Panc1 (cell line): ENCODE measurements at regions not wholly inside any gene's neighbourhood (a gene's known extent, or its start where the extent isn't known, plus 50 kb on each side); places are given as distances from the start of the nearest gene placed in this dataset.

Source experiments
- ATAC-seq: fragments of 200-7000 bp; cut with Tn5 transposase; 2 replicates; pipeline ENCODE4 v1.9.1; 2020; ENCODE audit warnings: mild to moderate bottlenecking, moderate library complexity
- BruUV-seq: library from RNA; stranded (reverse); fragments of 400-500 nt; replicated peaks from 2 replicates; lab custom pipeline; 2021; lab: Mats Ljungman, UMichigan
- CTCF ChIA-PET: fragments of 300-600 bp; sonication (Branson Sonifier 250); formaldehyde crosslinking; loops from one replicate; lab custom pipeline; 2022; ENCODE audit warnings: antibody characterized with exemption; lab: Charles Lee
- POLR2A ChIA-PET: fragments of 300-600 bp; sonication (Branson Sonifier 250); formaldehyde crosslinking; loops from one replicate; lab custom pipeline; 2022; ENCODE audit warnings: antibody characterized with exemption; lab: Charles Lee
- DNase-seq: peaks from one replicate; pipeline ENCODE4 v3.0.0-alpha.2; 2010; ENCODE audit warnings: low read depth, low spot score
- H3K27ac ChIP-seq: 2 replicates; pipeline ENCODE4 v1.5.1; 2011; ENCODE audit warnings: mild to moderate bottlenecking, low read length, inconsistent platforms
- H3K27me3 ChIP-seq: fragments of 200-500 bp; sonication (Bioruptor generic); 2 replicates; pipeline ENCODE4 v1.6.0; 2014; ENCODE audit warnings: low read length, inconsistent platforms; ENCODE audit not compliant: control insufficient read depth, insufficient read depth
- H3K36me3 ChIP-seq: fragments of 200-500 bp; sonication (Bioruptor generic); 2 replicates; pipeline ENCODE4 v1.5.1; 2014; ENCODE audit warnings: inconsistent platforms, mild to moderate bottlenecking, low read length, moderate library complexity; ENCODE audit not compliant: control insufficient read depth, insufficient read depth
- H3K4me1 ChIP-seq: 2 replicates; pipeline ENCODE4 v1.5.1; 2011; ENCODE audit warnings: inconsistent platforms, mild to moderate bottlenecking, low read length, moderate library complexity; ENCODE audit not compliant: control insufficient read depth, insufficient read depth
- H3K4me3 ChIP-seq, 2 experiments: 2 replicates each; pipeline ENCODE4 v1.5.1; 2011 to 2012; ENCODE audit warnings: low read depth in 2 of 2, low read length in 2 of 2, mild to moderate bottlenecking in 2 of 2, inconsistent platforms in 1 of 2, moderate library complexity in 1 of 2
- H3K9me3 ChIP-seq: fragments of 200-500 bp; sonication (Bioruptor generic); 2 replicates; pipeline ENCODE4 v1.5.1; 2014; ENCODE audit warnings: low read depth, mild to moderate bottlenecking, inconsistent platforms, low read length, moderate library complexity; ENCODE audit not compliant: control insufficient read depth, insufficient read depth
- CTCF ChIP-seq: fragments of 450-650 bp; IDR thresholded peaks from 2 replicates; pipeline ENCODE4 v1.5.1; 2017; ENCODE audit warnings: mild to moderate bottlenecking
- POLR2AphosphoS5 ChIP-seq: IDR thresholded peaks from 2 replicates; pipeline ENCODE4 v1.6.1; 2012; ENCODE audit warnings: mild to moderate bottlenecking, low read depth, low read length, moderate library complexity
- REST ChIP-seq, 2 experiments: IDR thresholded peaks; 2 replicates each; pipeline ENCODE4 v1.6.1; 2011 to 2012; ENCODE audit warnings: low read depth in 2 of 2, control low read depth in 1 of 2, low read length in 1 of 2, mild to moderate bottlenecking in 1 of 2, moderate library complexity in 1 of 2; ENCODE audit not compliant: insufficient read depth in 1 of 2
- SIN3A ChIP-seq: IDR thresholded peaks from 2 replicates; pipeline ENCODE4 v1.6.1; 2012; ENCODE audit warnings: low read depth, mild to moderate bottlenecking, low read length, moderate library complexity, borderline replicate concordance; ENCODE audit not compliant: insufficient read depth
- TCF7L2 ChIP-seq: IDR thresholded peaks from 2 replicates; pipeline ENCODE4 v1.6.1; 2011; ENCODE audit warnings: mild to moderate bottlenecking, low read depth, low read length, inconsistent platforms
- in situ Hi-C: cut with HindIII; loops from 2 replicates; pipeline ENCODE4 v1.10.0; 2016; ENCODE audit warnings: low sequenced_read_pairs, low pct_unique_long_range_greater_than_20kb
- intact Hi-C: fragments of 100-400 bp; cut with micrococcal nuclease; formaldehyde crosslinking; loops from one replicate; pipeline ENCODE4 v1.10.0; 2022; ENCODE audit not compliant: unreplicated experiment

GRCh38 chr13:107968470-107968869 lies 246.9 kb downstream of the LIG4 start:
- Histone ChIP-seq H3K4me3 (no peak overlapping the region), H3K4me1 (no peaks in the 10 kb centered on the region), H3K36me3 (no peaks in the 10 kb centered on the region), H3K27ac (no peak overlapping the region), H3K27me3 (no peaks in the 10 kb centered on the region), H3K9me3 (no peaks in the 10 kb centered on the region)
- in situ Hi-C loops, result no loop called here
- ChIA-PET POLR2A (no interaction called here), CTCF (no interaction called here)
- intact Hi-C loops, result no loop called here
- no TSS peak for BruUV-seq
- TF ChIP-seq POLR2AphosphoS5 (no peak), TCF7L2 (no peak), CTCF (no peak)
- no peak for ATAC-seq
- no peak for DNase-seq

GRCh38 chr13:107964395-107964794 lies 250.9 kb downstream of the LIG4 start:
- CTCF ChIA-PET, result no interaction called here
- H3K36me3 ChIP-seq, result no peaks in the 10 kb centered on the region
- H3K4me1 ChIP-seq, result no peaks in the 10 kb centered on the region
- TF ChIP-seq TCF7L2, result no peak
- TF ChIP-seq CTCF, result no peak
- TF ChIP-seq REST (IDR thresholded peaks at IDR 0.05; ENCODE audit: insufficient read depth in 1 of 2, low read depth in 2 of 2, low read length in 1 of 2), result no peak
- TF ChIP-seq SIN3A, result no peak
- no peak for TF ChIP-seq POLR2AphosphoS5
- intact Hi-C loops (no loop called here), in situ Hi-C loops (no loop called here)
- BruUV-seq, result no TSS peak
- POLR2A ChIA-PET, result no interaction called here
- no peaks in the 10 kb centered on the region for H3K27me3 ChIP-seq
- H3K4me3 ChIP-seq, result no peak overlapping the region
- DNase-seq, result no peak
- no peaks in the 10 kb centered on the region for H3K9me3 ChIP-seq
- H3K27ac ChIP-seq, result no peak overlapping the region
- no peak for ATAC-seq
